T-helper 2 cell treated with Interferon-gamma antibody and Interleukin-4, amounts not matched to agents 100 ng/mL and 5 ng/mL, for 36 hours (primary cell): ENCODE measurements at regions not wholly inside any gene's neighbourhood (a gene's known extent, or its start where the extent isn't known, plus 50 kb on each side); places are given as distances from the start of the nearest gene placed in this dataset.

Experiments used
- intact Hi-C: fragments of 100-400 bp; cut with micrococcal nuclease; formaldehyde crosslinking; loops from one replicate; pipeline ENCODE4 v1.15.1; 2023

- intact Hi-C loops, result loop anchor here (10.0 kb wide), 1 partner anchor 763 kb away; the partner anchor contains the start of gene ZNF354A
These were observed 52.6 kb upstream of the RUFY1 start for GRCh38 chr5:179497636-179498340.

DNA sequence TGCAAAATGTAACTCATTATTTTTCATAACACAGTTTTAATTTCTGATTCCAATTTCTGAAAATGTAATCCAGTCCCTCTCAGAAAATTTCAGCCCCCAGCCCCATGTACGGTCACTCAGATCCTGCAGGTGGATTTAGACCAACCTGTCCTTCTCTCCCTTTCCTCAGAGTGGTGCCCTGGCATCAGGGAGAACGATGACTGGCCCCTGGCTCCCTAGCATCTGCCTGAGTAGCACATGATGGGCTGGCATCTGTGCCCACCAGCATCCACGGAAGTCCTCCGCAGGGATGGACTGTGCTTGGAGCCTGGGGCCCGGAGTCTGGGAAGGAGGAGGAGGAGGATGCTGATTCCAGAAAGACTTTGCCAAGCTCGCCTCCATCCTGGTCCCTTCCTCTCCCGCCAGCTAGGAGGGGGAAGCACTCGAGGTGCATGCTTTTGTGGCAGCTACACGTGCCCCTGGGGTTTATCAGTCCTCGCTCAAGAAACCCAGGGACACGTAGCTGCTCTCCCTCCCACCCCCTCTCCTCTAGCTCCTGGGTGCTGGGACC, 54.4 kb upstream of the RUFY1 start:
- intact Hi-C loops, result loop anchor here (10.0 kb wide), 1 partner anchor 761 kb away; the partner anchor contains the start of gene ZNF354A

GRCh38 chr5:179494774-179495526, 55.4 kb upstream of the RUFY1 start:
- intact Hi-C loops, result loop anchor here (5.0 to 10.0 kb wide), 2 partner anchors 760 to 1213 kb away; partner anchors contain the start of gene ZNF354A

- intact Hi-C loops, result no loop called here
These were observed 61.4 kb upstream of the RUFY1 start for GRCh38 chr5:179488975-179489374.

- intact Hi-C loops, result no loop called here
These were observed 61.9 kb upstream of the RUFY1 start for GRCh38 chr5:179488491-179488890.

- intact Hi-C loops, result no loop called here
These were observed 63.2 kb upstream of the RUFY1 start for GRCh38 chr5:179487145-179487544.

GRCh38 chr5:179486596-179487051, 63.7 kb upstream of the RUFY1 start:
- intact Hi-C loops, result no loop called here

- intact Hi-C loops, result no loop called here
These were observed 64.3 kb upstream of the RUFY1 start for GRCh38 chr5:179485845-179486575.

DNA sequence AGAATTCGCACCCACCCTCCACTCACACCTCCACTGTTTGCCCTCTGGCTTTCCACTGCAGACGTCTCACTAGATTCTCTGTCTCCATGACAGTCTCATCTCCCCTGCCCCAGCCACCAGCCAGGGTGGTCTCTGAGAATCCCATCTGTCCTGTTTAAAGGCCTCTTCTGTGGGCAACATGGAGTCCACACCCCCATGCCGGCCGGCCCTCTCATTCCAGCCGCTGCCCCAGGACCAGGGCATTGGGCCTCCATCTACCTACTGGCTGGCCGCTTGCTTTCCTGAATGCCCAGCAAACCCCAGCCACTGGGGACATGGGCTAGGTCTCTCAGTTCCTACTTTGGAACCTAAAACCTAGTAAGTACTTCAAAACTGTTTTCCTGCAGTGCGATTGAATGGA, 65.6 kb upstream of the RUFY1 start:
- intact Hi-C loops, result no loop called here

DNA sequence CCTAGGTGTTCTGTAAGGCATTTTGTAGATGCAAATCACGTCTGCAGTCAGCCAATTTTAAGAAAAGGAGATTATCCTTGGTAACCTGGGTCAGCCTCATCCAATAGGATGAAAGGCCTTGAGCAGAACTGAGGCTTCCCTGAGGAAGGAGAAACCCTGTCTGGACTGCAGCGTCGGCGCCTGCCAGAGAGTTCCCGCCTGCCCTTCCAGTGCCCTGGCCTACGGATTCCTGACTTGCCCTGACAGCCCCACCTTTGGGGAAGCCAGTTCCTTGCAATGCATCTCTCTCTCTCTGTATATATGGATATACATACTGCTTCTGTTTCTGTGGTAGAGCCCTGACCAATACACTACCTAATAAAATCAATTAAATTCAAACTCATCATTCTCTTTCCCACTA, 66.2 kb upstream of the RUFY1 start:
- intact Hi-C loops, result no loop called here

DNA sequence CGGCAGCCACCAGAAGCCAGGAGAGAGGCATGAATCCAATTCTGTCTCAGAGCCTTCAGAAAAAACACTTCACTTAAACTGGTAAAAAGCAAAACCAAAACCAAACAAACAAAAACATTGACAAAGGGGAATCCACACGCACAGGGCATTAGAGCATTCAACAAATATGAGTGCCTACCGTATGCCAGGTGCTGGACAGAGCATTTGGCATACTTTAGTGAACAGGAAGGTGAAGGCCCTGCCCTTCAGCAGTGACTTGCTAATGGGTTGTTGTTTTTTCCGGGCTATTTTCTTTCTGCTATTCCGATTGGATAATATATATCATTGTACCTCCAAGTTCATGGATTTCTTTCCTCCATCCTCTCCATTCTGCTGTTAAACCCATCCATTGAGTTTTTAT, 71.7 kb upstream of the RUFY1 start:
- intact Hi-C loops, result no loop called here

- intact Hi-C loops, result no loop called here
These were observed 75.1 kb upstream of the RUFY1 start for GRCh38 chr5:179475208-179475751.

GRCh38 chr5:179472641-179473040, 77.7 kb upstream of the RUFY1 start:
- intact Hi-C loops, result no loop called here

DNA sequence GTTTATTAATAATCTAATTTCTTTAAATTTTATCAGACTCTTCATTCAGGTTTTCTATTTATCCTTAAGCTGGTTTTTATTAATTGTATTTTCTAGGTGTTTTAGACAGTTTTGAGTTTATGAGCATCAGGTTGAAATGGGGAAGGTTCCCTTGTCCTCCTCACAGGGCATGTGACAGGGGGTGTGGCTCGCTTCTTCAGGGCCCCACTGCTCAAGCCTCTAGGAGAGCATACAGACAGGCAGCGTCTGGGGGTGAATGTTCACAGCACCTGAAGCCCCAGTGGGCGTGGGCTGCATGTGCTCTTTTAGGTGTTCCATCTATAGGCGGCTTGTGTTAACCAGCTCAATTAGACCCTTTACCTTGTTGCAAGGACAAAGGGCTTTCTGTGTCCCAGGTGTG, 78.2 kb upstream of the RUFY1 start:
- intact Hi-C loops, result no loop called here

DNA sequence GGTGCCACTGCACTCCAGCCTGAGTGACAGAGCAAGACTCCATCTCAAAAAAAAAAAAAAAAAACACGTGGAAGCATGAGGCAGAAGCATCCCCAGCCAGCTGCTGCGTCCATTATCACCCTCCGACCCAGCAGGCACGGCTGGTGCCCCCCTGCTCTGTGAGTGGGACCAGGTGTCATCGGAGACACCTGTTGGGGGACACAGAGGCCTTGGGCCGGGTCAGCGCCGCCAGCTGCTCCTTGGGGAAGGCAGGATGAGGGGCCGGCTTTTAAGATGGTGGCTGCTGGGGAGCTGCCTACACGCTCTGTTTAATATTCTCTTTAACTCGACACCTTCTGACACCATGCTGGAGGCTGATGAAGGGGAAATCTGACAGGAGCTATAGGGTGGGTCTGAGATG, 80.2 kb upstream of the RUFY1 start:
- intact Hi-C loops, result no loop called here

DNA sequence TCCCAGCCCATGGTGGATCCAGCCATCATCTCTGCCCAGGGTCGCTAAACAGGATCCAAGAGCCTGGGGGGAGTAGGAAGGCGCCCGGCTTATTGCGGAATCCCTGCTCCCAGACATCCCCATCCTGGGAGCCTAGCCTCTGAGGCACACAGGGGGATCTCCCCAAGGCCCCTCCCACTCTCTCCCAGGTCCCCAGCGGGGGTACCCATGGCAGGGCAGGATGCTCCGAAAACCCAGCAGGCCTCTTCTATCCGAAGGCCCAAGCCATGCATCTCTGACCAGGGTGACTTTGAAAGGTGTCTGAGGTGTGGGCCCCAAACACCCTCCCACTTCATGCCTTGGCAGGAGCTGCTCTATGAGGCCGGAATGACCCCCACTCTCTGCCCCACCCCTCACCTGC, 81.7 kb upstream of the RUFY1 start:
- intact Hi-C loops, result no loop called here

DNA sequence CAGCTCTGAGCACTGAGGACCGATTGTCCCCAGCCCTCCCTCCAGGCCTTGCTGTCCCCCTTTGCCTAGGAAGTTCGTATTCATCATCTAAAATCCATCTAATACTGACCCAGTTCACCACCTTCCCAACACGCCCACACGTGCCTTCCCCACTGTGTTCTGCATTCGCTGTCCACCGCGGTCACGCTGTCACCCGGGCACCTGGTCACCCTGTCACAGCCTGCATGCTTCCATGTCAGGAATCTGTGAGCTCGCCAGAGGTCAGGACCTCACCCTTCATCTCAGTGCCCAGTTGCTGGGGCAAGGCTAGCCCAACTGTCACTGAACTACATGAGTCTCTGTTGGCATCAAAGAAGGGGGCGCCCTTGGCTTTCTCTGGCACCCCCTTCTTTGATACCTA, 82.9 kb upstream of the RUFY1 start:
- intact Hi-C loops, result no loop called here

DNA sequence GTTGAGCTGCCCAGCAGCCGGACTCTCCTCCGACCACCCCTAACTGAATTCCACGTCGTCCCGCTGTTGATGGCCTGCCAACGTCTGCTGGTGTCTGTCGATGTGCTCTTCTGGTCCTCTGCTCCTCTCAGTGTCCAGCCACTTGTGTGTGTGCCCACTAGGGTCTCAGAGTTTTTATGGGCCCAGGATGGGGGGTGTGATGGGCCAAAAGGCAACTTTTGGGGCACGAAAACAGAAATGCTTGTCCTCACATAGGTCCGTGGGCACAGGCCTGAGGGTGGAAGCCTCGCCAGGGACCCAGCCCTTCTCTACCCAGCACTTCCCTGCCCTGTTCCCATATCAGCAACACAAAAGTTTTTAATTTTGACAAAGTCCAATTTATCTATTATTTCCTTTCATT, 85.7 kb upstream of the RUFY1 start:
- intact Hi-C loops, result no loop called here

DNA sequence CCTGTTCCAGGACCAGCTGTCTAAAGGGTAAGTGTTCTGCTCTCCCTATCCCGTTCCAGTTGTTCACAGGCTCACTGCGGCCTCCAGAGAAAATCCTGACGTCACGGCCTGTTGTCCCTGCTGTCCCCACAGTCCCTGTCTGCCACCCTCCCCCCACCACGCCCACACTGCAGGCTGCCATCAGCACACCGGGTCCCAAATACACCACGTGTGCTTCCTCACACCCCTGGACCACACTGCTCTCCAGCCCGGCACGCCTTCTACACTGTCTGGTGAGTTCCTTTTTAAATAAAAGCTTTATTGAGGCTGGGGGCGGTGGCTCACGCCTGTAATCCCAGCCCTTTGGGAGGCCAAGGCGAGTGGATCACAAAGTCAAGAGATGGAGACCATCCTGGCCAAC, 88.3 kb upstream of the RUFY1 start:
- intact Hi-C loops, result no loop called here

GRCh38 chr5:179461576-179461975, 88.8 kb upstream of the RUFY1 start:
- intact Hi-C loops, result no loop called here

DNA sequence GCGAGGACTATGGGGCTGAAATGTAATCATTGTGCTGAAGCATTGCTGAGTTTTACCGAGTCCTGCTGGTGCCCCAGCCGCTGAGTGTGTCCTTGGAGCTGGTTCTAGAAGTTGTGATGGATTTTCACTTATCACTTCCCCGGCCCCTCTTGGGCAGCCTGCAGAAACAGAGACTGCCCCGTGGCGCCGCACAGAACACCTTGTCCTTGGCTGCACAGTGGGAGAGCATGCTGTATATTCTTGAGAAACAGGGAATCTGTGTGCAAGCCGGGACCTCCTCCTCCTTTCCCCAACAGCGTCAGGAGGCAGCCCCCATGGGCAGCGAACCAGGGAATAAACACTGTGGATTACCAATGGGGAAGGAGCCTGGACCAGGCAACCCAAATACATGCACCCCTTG, 90.6 kb upstream of the RUFY1 start:
- intact Hi-C loops, result no loop called here
